MCF 10A (cell line): ENCODE measurements at regions not wholly inside any gene's neighbourhood (a gene's known extent, or its start where the extent isn't known, plus 50 kb on each side); places are given as distances from the start of the nearest gene placed in this dataset.
A peak's percentile ranks its signal among the peaks of the same experiment; 100 is the strongest.

Experiments
- BruUV-seq: library from RNA; stranded (reverse); fragments of 400-500 nt; replicated peaks from 2 replicates; lab custom pipeline; 2021; lab: Mats Ljungman, UMichigan
- CTCF ChIA-PET: fragments of 300-600 bp; sonication (Branson Sonifier 250); formaldehyde crosslinking; extraction: SDS; loops from one replicate; lab custom pipeline; 2021; ENCODE audit warnings: antibody characterized with exemption, inconsistent platforms; lab: Yijun Ruan, JAX
- POLR2A ChIA-PET: fragments of 300-600, 350-650 bp; sonication (Branson Sonifier 250); formaldehyde crosslinking; extraction: SDS; loops from one replicate; lab custom pipeline; 2020; ENCODE audit warnings: antibody characterized with exemption, inconsistent platforms; lab: Yijun Ruan, JAX
- DNase-seq: peaks from one replicate; pipeline ENCODE4 v3.0.0-alpha.2; 2018; ENCODE audit not compliant: unreplicated experiment
- H3K27ac Mint-ChIP-seq: one replicate; pipeline ENCODE4 v1.8.0; 2022; ENCODE audit warnings: mild to moderate bottlenecking, low read depth, mixed read lengths; ENCODE audit not compliant: unreplicated experiment
- H3K27me3 Mint-ChIP-seq: one replicate; pipeline ENCODE4 v1.8.0; 2022; ENCODE audit warnings: mixed read lengths; ENCODE audit not compliant: insufficient read depth, unreplicated experiment
- H3K36me3 Mint-ChIP-seq: one replicate; pipeline ENCODE4 v1.8.0; 2022; ENCODE audit warnings: mild to moderate bottlenecking, moderate library complexity, mixed read lengths; ENCODE audit not compliant: insufficient read depth, unreplicated experiment
- H3K4me1 Mint-ChIP-seq: one replicate; pipeline ENCODE4 v1.8.0; 2022; ENCODE audit warnings: mixed read lengths; ENCODE audit not compliant: insufficient read depth, unreplicated experiment
- H3K4me3 Mint-ChIP-seq: one replicate; pipeline ENCODE4 v1.8.0; 2022; ENCODE audit warnings: mild to moderate bottlenecking, moderate library complexity, mixed read lengths; ENCODE audit not compliant: unreplicated experiment
- H3K9me3 Mint-ChIP-seq: one replicate; pipeline ENCODE4 v1.8.0; 2022; ENCODE audit warnings: mixed read lengths; ENCODE audit not compliant: unreplicated experiment
- intact Hi-C: fragments of 100-400 bp; cut with micrococcal nuclease; formaldehyde crosslinking; loops from 2 replicates; pipeline ENCODE4 v1.14.1; 2022
- TF ChIP-seq, protein P1 (sequence below): fragments of 200-600 bp; IDR thresholded peaks from one replicate; pipeline ENCODE4 v1.8.0; 2022; ENCODE audit warnings: antibody characterized with exemption, mild to moderate bottlenecking; ENCODE audit not compliant: unreplicated experiment

DNA sequence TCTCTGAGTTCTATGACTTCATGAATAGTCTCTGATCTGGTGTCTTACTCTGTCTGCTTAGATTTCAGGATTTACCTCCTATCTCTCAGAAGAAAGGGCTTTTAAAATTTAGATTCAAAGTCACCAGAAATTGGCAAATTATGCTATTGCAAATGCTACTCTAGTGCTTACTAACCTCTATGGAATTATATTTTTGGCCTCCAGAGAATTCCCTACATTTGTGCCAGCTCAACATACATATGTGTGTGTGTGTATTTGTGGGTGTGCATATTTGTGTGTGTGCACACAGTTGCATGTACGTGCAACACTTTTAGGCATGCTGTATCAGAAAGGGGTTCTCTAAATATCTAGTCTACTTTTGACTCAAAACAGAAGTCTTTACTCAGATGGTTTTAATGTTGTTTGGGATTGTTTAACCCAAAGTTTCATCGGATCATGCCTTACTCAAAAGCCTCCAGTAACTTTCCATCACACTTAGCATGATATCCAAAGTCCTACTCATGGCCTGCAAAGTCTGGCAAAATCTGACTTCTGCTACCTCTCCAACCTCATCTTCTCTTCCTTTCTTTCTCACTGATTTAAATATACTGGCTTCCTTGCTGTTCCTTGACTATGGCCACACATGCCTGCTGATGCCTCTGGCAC is 147.6 kb upstream of the NR3C1 start:
- Mint-ChIP-seq H3K9me3 (peaks cover 9% of the 10 kb centered on the region), H3K27ac (no peak overlapping the region), H3K27me3 (no peaks in the 10 kb centered on the region), H3K36me3 (no peaks in the 10 kb centered on the region), H3K4me1 (peaks cover 26% of the 10 kb centered on the region), H3K4me3 (no peak overlapping the region)
- TF ChIP-seq, protein P1, sequence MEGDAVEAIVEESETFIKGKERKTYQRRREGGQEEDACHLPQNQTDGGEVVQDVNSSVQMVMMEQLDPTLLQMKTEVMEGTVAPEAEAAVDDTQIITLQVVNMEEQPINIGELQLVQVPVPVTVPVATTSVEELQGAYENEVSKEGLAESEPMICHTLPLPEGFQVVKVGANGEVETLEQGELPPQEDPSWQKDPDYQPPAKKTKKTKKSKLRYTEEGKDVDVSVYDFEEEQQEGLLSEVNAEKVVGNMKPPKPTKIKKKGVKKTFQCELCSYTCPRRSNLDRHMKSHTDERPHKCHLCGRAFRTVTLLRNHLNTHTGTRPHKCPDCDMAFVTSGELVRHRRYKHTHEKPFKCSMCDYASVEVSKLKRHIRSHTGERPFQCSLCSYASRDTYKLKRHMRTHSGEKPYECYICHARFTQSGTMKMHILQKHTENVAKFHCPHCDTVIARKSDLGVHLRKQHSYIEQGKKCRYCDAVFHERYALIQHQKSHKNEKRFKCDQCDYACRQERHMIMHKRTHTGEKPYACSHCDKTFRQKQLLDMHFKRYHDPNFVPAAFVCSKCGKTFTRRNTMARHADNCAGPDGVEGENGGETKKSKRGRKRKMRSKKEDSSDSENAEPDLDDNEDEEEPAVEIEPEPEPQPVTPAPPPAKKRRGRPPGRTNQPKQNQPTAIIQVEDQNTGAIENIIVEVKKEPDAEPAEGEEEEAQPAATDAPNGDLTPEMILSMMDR: no peak
- intact Hi-C loops: no loop called here
- BruUV-seq: no TSS peak
- DNase-seq: no peak
- ChIA-PET POLR2A (interaction anchor here (1.2 kb wide), 1 partner anchor 44 kb away, joined by 3 read pairs; no protein-coding TSS in a partner anchor), CTCF (interaction anchor here (0.7 to 1.0 kb wide), 2 partner anchors 301 to 417 kb away, joined by 3 read pairs; no protein-coding TSS in a partner anchor)

DNA sequence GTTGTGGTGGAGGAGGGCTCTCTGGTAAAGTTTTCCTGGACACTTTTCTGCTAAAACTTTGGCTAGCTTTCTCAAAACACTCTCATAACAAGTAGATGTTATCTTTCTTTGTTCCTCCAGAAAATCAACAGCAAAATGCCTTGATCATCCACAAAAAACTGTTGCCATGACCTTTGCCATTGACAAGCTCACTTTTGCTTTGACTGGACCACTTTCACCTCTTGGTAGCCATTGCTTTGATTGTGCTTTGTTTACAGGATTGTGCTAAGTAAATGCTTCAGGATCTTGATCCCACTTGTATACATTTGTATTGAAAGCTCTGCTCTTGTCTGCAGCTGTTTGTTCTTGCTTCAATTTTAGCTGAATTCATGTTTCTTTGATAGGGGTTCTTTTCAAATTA is 143.9 kb upstream of the NR3C1 start:
- ChIA-PET POLR2A (interaction anchor here (0.8 to 1.3 kb wide), 2 partner anchors 11 to 40 kb away, joined by 4 read pairs; no protein-coding TSS in a partner anchor), CTCF (interaction anchor here (0.7 kb wide), 1 partner anchor 380 kb away, joined by 4 read pairs; no protein-coding TSS in a partner anchor)
- Mint-ChIP-seq H3K4me3 (no peak overlapping the region), H3K27ac (no peak overlapping the region), H3K4me1 (peaks cover 28% of the 10 kb centered on the region), H3K27me3 (no peaks in the 10 kb centered on the region), H3K9me3 (peaks cover 9% of the 10 kb centered on the region), H3K36me3 (peaks cover 7% of the 10 kb centered on the region)
- no TSS peak for BruUV-seq
- DNase-seq: no peak
- intact Hi-C loops: no loop called here
- TF ChIP-seq, protein P1: no peak

DNA sequence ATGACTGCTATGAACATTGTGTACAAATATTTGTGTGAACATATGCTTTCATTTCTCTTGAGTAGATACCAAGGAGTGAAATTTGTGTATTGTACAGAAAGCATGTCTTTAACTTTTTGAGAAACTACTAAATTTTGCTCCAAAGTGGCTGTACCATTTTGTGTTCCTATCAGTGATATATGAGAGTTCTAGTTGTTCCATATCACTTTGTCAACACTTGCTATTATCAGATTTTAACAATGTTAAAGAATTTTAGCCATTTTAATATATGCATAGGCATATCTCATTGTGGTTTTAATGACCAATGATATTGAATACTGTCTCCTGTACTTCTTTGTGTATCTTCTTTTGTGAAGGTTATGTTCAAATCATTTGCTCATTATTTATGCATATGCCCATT is 142.9 kb upstream of the NR3C1 start:
- Mint-ChIP-seq H3K27me3 (no peaks in the 10 kb centered on the region), H3K4me1 (peaks cover 31% of the 10 kb centered on the region), H3K9me3 (peaks cover 9% of the 10 kb centered on the region), H3K27ac (no peak overlapping the region), H3K4me3 (no peak overlapping the region), H3K36me3 (peaks cover 7% of the 10 kb centered on the region)
- DNase-seq: no peak
- TF ChIP-seq, protein P1: no peak
- CTCF ChIA-PET: no interaction called here
- intact Hi-C loops: no loop called here
- BruUV-seq: no TSS peak
- POLR2A ChIA-PET: interaction anchor here (1.0 to 1.3 kb wide), 2 partner anchors 10 kb away, joined by 3 to 4 read pairs; no protein-coding TSS in a partner anchor

DNA sequence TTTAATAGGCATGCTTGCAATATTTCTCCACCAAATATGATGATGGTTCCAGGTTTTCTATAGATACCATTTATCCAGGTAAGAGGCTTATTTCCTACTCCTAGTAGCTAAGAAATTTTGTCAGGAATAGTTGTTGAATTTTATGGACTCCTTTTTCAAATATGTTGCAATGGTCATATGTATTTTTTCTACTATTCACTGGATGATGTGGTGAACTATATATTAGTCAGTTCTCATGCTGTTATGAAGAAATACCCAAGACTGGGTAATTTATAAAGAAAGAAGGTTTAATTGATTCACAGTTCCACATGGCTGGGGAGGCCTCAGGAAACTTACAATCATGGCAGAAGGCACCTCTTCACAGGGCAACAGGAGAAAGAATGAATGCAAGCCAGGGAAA is 141.1 kb upstream of the NR3C1 start:
- ChIA-PET POLR2A (interaction anchor here (0.9 to 3.1 kb wide), 3 partner anchors 10 to 481 kb away, joined by 3 to 19 read pairs (median 4); no protein-coding TSS in a partner anchor), CTCF (interaction anchor here (0.6 kb wide), 2 partner anchors 229 to 380 kb away, joined by 3 to 5 read pairs; no protein-coding TSS in a partner anchor)
- BruUV-seq: no TSS peak
- H3K36me3 Mint-ChIP-seq: peaks cover 7% of the 10 kb centered on the region
- intact Hi-C loops: no loop called here
- no peak overlapping the region for H3K4me3 Mint-ChIP-seq
- H3K27ac Mint-ChIP-seq: no peak overlapping the region
- TF ChIP-seq, protein P1: no peak
- DNase-seq: peak; percentile 36
- H3K9me3 Mint-ChIP-seq: peaks cover 9% of the 10 kb centered on the region
- H3K4me1 Mint-ChIP-seq: peaks cover 24% of the 10 kb centered on the region
- H3K27me3 Mint-ChIP-seq: no peaks in the 10 kb centered on the region
